ENCODE measurements at regions not wholly inside any gene's neighbourhood (a gene's known extent, or its start where the extent isn't known, plus 50 kb on each side); places are given as distances from the start of the nearest gene placed in this dataset.

DNA sequence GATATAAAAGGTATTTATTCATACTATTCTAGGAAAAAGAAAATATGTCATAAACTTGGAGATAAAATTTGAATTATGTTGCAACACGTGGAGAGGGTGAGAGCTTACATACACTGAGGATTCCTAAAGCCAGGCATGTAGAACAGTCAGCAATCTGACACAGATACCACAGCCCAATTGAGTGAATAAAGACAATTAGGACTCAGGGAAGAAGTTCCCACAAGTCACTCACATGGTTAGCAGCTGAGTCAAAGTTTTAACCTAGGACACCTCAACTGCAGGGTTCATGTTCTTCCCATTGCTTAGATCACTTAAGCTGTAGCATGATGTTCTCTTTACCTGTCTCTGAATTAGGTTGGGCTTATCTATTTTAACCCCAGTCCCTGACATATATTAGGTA lies 189.5 kb downstream of the CMPK2 start:
- no peaks in the 10 kb centered on the region for H3K79me1 ChIP-seq (ENCODE audit: insufficient read depth, low read depth, low read length, poor library complexity, severe bottlenecking)
- WGBS (ENCODE audit: extremely low coverage, insufficient read length, low lambda C conversion rate) = no CpG with 5 or more reads among the region's 1 CpG
- no peaks in the 10 kb centered on the region for H3K9me3 ChIP-seq (ENCODE audit: control insufficient read depth, low read depth, low read length)
- no peaks in the 10 kb centered on the region for H4K20me1 ChIP-seq (ENCODE audit: control insufficient read depth, insufficient read depth, insufficient read length)
- Mint-ChIP-seq H3K4me3 (no peak overlapping the region), H3K27me3 (ENCODE audit: low read depth) (peaks cover 11% of the 10 kb centered on the region), H3K4me1 (peaks cover 28 to 29% of the 10 kb centered on the region in 2 experiments), H3K9me3 (no peaks in the 10 kb centered on the region), H3K27ac (no peak overlapping the region), H3K36me3 (ENCODE audit: insufficient read depth in 1 of 3, low read depth in 3 of 3) (no peaks in the 10 kb centered on the region)
- no peak overlapping the region for H3T11ph ChIP-seq (ENCODE audit: low read length)
- H3K56ac ChIP-seq (ENCODE audit: insufficient read length, low read depth, low read length) = no peak overlapping the region
- H3K23me2 ChIP-seq (ENCODE audit: insufficient read length, low read depth, low read length, poor library complexity, severe bottlenecking) = no peaks in the 10 kb centered on the region
- no peak overlapping the region for H2BK20ac ChIP-seq (ENCODE audit: low read depth, low read length, poor library complexity, severe bottlenecking)
- no peak overlapping the region for H4K8ac ChIP-seq (replicated peaks; ENCODE audit: insufficient read length, low read depth, low read length)
- H3K79me2 ChIP-seq (ENCODE audit: insufficient read depth, low read length) = no peaks in the 10 kb centered on the region
- no peak overlapping the region for H4K91ac ChIP-seq (ENCODE audit: insufficient read length, low read depth, low read length)
- H2BK5ac ChIP-seq (ENCODE audit: insufficient read length, low read length) = no peak overlapping the region
- TF ChIP-seq, protein P1, sequence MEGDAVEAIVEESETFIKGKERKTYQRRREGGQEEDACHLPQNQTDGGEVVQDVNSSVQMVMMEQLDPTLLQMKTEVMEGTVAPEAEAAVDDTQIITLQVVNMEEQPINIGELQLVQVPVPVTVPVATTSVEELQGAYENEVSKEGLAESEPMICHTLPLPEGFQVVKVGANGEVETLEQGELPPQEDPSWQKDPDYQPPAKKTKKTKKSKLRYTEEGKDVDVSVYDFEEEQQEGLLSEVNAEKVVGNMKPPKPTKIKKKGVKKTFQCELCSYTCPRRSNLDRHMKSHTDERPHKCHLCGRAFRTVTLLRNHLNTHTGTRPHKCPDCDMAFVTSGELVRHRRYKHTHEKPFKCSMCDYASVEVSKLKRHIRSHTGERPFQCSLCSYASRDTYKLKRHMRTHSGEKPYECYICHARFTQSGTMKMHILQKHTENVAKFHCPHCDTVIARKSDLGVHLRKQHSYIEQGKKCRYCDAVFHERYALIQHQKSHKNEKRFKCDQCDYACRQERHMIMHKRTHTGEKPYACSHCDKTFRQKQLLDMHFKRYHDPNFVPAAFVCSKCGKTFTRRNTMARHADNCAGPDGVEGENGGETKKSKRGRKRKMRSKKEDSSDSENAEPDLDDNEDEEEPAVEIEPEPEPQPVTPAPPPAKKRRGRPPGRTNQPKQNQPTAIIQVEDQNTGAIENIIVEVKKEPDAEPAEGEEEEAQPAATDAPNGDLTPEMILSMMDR (conservative IDR thresholded peaks at IDR 0.05) = no peak
- no peak overlapping the region for H3K23ac ChIP-seq (ENCODE audit: insufficient read length, low read depth, low read length)
- H2BK15ac ChIP-seq (ENCODE audit: low read depth, low read length) = no peak overlapping the region
- H3K27ac ChIP-seq (ENCODE audit: insufficient read length, low read depth, low read length) = no peak overlapping the region
- H3K9ac ChIP-seq (ENCODE audit: extremely low read depth, insufficient read length, low read length) = no peak overlapping the region
- H2AFZ ChIP-seq (ENCODE audit: low read length) = no peak overlapping the region
- H2BK120ac ChIP-seq (ENCODE audit: low read depth, low read length, poor library complexity, severe bottlenecking) = no peak overlapping the region
- no peak overlapping the region for H4K5ac ChIP-seq (ENCODE audit: insufficient read length, low read depth, low read length)
- H3K14ac ChIP-seq (ENCODE audit: insufficient read depth, low read length) = no peak overlapping the region
- no peak overlapping the region for H2BK12ac ChIP-seq (ENCODE audit: insufficient read length, low read depth, low read length)
- H3K27me3 ChIP-seq (ENCODE audit: insufficient read depth, low read length) = no peaks in the 10 kb centered on the region
- H3K4me1 ChIP-seq (ENCODE audit: insufficient read depth, low read length) = peaks cover 9% of the 10 kb centered on the region; the same call in 1 of the 2 replicates
- DNase-seq = no peak
- H2AK5ac ChIP-seq (ENCODE audit: insufficient read length, low read length) = no peak overlapping the region
- H3K4me2 ChIP-seq (ENCODE audit: insufficient read depth, insufficient read length, low read length) = no peak overlapping the region
- no peak overlapping the region for H3K18ac ChIP-seq (ENCODE audit: insufficient read length, low read depth, low read length)
- no peak overlapping the region for H3K4ac ChIP-seq (ENCODE audit: low read depth, low read length)

Data from H9 (cell line).